ENCODE measurements at regions not wholly inside any gene's neighbourhood (a gene's known extent, or its start where the extent isn't known, plus 50 kb on each side); places are given as distances from the start of the nearest gene placed in this dataset.

DNA sequence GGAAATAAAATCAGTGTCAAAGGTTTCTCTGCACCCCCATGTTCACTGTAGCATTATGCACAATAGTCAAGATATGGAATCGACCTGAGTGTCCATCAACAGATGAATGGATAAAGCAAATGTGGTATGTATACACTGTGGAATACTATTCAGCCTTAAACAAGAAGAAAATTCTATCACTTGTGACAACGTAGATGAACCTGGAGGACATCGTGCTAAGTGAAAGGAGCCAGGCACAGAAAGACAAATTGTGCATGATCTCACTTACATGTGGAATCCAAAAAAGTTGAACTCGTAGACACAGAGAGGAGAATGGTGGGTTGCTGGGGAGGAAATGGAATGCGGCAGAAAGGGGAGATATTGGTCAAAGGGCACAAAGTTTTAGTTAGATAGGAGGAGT is 136.3 kb upstream of the ESR1 start:
- TF ChIP-seq RAD21 (IDR thresholded peaks at IDR 0.05; ENCODE audit: low read depth): no peak
- no peak for TF ChIP-seq CEBPB (IDR thresholded peaks at IDR 0.05)
- TF ChIP-seq NFIC (IDR thresholded peaks at IDR 0.05): no peak
- TF ChIP-seq TEAD4 (IDR thresholded peaks at IDR 0.05): no peak
- TF ChIP-seq, protein P1, sequence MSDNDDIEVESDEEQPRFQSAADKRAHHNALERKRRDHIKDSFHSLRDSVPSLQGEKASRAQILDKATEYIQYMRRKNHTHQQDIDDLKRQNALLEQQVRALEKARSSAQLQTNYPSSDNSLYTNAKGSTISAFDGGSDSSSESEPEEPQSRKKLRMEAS (IDR thresholded peaks at IDR 0.05): no peak
- no peak for TF ChIP-seq EP300 (IDR thresholded peaks at IDR 0.05; ENCODE audit: borderline replicate concordance)
- no peak for TF ChIP-seq FOXM1 (IDR thresholded peaks at IDR 0.05; ENCODE audit: borderline replicate concordance, low read depth)
- TF ChIP-seq YY1 (IDR thresholded peaks at IDR 0.05; ENCODE audit: low read depth): no peak
- TF ChIP-seq CREB1 (IDR thresholded peaks at IDR 0.05; ENCODE audit: low read depth): no peak
- TF ChIP-seq TAF1 (IDR thresholded peaks at IDR 0.05; ENCODE audit: low read depth): no peak
- no peak for TF ChIP-seq EGR1 (IDR thresholded peaks at IDR 0.05)
- TF ChIP-seq, protein P2, sequence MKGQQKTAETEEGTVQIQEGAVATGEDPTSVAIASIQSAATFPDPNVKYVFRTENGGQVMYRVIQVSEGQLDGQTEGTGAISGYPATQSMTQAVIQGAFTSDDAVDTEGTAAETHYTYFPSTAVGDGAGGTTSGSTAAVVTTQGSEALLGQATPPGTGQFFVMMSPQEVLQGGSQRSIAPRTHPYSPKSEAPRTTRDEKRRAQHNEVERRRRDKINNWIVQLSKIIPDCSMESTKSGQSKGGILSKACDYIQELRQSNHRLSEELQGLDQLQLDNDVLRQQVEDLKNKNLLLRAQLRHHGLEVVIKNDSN (IDR thresholded peaks at IDR 0.05): no peak
- no peak for TF ChIP-seq ZBTB7A (IDR thresholded peaks at IDR 0.05; ENCODE audit: low read depth)
- TF ChIP-seq, protein P3, sequence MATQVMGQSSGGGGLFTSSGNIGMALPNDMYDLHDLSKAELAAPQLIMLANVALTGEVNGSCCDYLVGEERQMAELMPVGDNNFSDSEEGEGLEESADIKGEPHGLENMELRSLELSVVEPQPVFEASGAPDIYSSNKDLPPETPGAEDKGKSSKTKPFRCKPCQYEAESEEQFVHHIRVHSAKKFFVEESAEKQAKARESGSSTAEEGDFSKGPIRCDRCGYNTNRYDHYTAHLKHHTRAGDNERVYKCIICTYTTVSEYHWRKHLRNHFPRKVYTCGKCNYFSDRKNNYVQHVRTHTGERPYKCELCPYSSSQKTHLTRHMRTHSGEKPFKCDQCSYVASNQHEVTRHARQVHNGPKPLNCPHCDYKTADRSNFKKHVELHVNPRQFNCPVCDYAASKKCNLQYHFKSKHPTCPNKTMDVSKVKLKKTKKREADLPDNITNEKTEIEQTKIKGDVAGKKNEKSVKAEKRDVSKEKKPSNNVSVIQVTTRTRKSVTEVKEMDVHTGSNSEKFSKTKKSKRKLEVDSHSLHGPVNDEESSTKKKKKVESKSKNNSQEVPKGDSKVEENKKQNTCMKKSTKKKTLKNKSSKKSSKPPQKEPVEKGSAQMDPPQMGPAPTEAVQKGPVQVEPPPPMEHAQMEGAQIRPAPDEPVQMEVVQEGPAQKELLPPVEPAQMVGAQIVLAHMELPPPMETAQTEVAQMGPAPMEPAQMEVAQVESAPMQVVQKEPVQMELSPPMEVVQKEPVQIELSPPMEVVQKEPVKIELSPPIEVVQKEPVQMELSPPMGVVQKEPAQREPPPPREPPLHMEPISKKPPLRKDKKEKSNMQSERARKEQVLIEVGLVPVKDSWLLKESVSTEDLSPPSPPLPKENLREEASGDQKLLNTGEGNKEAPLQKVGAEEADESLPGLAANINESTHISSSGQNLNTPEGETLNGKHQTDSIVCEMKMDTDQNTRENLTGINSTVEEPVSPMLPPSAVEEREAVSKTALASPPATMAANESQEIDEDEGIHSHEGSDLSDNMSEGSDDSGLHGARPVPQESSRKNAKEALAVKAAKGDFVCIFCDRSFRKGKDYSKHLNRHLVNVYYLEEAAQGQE (IDR thresholded peaks at IDR 0.05; ENCODE audit: low read depth): no peak

DNA sequence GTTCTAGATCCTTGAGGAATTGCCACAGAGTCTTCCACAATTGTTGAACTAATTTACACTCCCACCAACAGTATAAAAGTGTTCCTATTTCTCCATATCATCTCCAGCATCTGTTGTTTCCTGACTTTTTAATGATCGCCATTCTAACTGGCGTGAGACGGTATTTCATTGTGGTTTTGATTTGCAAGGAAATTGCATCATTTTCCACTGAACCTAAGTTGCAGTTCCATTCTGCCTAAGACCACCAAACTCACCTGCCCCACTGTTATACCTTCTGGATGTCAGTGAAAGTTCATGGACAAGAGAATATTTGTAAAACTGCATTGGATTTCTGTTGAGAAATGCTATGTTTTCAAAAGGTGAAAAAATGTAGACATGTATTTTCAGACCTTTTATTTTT is 132.9 kb upstream of the ESR1 start:
- no peak for TF ChIP-seq EGR1 (IDR thresholded peaks at IDR 0.05)
- TF ChIP-seq ZBTB7A (IDR thresholded peaks at IDR 0.05; ENCODE audit: low read depth): no peak
- no peak for TF ChIP-seq CEBPB (IDR thresholded peaks at IDR 0.05)
- no peak for TF ChIP-seq EP300 (IDR thresholded peaks at IDR 0.05; ENCODE audit: borderline replicate concordance)
- no peak for TF ChIP-seq NFIC (IDR thresholded peaks at IDR 0.05)
- no peak for TF ChIP-seq RAD21 (IDR thresholded peaks at IDR 0.05; ENCODE audit: low read depth)
- TF ChIP-seq TAF1 (IDR thresholded peaks at IDR 0.05; ENCODE audit: low read depth): no peak
- TF ChIP-seq, protein P3 (IDR thresholded peaks at IDR 0.05; ENCODE audit: low read depth): no peak
- TF ChIP-seq TCF12 (IDR thresholded peaks at IDR 0.05; ENCODE audit: low read depth): no peak
- no peak for TF ChIP-seq YY1 (IDR thresholded peaks at IDR 0.05; ENCODE audit: low read depth)
- TF ChIP-seq, protein P1 (IDR thresholded peaks at IDR 0.05): no peak
- TF ChIP-seq, protein P2 (IDR thresholded peaks at IDR 0.05): no peak
- no peak for TF ChIP-seq TEAD4 (IDR thresholded peaks at IDR 0.05)

DNA sequence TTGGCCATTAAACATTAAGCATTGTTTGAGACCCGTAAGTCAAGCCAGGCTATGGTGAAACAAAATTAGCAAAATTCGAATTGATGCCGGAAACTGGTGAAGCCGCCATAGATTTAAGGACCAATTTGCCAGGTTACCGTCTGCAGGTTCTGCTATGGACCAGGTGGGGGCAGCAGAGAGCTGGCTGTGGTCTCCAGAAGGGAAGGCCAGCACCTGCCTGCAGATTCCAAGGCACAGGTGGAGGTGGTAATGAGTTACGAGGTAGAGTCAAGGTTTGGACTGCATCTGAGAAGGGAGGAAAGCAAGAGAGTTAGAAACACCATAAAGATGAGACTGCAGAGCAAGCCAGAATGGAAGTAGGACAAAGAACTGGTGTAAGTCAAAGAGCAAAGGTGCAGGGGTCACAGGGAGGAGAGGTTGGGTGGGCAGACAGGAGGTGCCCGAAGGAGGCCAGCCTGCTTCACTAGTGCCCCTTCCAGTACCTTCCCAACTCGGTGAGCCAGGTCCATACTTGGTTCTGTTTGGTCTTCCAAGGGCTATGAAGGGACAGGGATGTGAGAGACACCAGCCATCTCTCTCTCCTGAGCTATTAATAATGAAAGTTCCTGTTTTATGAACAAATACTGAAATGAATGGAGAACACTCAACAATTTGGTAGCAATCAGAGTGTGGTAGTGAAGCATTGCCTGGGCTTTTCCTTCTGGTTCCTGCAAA is 131.6 kb upstream of the ESR1 start:
- TF ChIP-seq ZBTB7A (IDR thresholded peaks at IDR 0.05; ENCODE audit: low read depth): no peak
- peak; percentile 77 for TF ChIP-seq YY1 (IDR thresholded peaks at IDR 0.05; ENCODE audit: low read depth)
- TF ChIP-seq NFIC (IDR thresholded peaks at IDR 0.05): no peak
- TF ChIP-seq, protein P1 (IDR thresholded peaks at IDR 0.05): peak; percentile 78
- TF ChIP-seq TAF1 (IDR thresholded peaks at IDR 0.05; ENCODE audit: low read depth): no peak
- TF ChIP-seq EP300 (IDR thresholded peaks at IDR 0.05; ENCODE audit: borderline replicate concordance): no peak
- TF ChIP-seq TEAD4 (IDR thresholded peaks at IDR 0.05): peak; percentile 80
- TF ChIP-seq RAD21 (IDR thresholded peaks at IDR 0.05; ENCODE audit: low read depth): peak; percentile 99

DNA sequence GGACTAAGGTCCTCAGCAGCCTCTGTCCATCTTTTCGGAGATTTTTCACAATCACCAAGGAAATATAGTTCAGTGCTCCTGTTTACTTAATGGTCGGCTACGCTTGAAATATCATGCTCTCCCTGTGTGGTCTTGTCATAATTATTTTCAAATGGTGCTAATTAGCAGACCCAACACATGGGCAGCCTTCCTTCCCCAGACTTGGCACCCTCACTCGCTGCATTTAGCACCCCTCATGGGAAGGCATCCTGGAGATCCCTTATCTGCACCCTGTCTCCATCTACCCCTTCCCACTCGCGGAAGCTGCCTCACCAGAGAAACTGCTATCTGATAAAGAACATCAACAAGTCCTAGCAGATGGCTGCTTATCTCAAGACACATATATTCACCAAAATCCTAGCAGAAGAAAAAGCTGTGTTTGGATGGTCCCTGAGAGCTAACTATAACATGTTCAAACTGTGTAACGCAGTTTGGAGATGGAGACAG is 131.0 kb upstream of the ESR1 start:
- TF ChIP-seq, protein P1 (IDR thresholded peaks at IDR 0.05): 0 out of 2 replicates have a peak, but pooled peaks have one; percentile 16
- peak; percentile 79 for TF ChIP-seq EP300 (IDR thresholded peaks at IDR 0.05; ENCODE audit: borderline replicate concordance)
- TF ChIP-seq FOXM1 (IDR thresholded peaks at IDR 0.05; ENCODE audit: borderline replicate concordance, low read depth): 0 out of 2 replicates have a peak, but pooled peaks have one; percentile 37
- no peak for TF ChIP-seq ZBTB7A (IDR thresholded peaks at IDR 0.05; ENCODE audit: low read depth)
- TF ChIP-seq, protein P3 (IDR thresholded peaks at IDR 0.05; ENCODE audit: low read depth): no peak
- TF ChIP-seq TAF1 (IDR thresholded peaks at IDR 0.05; ENCODE audit: low read depth): no peak
- peak; percentile 80; the same call in 1 of the 2 replicates for TF ChIP-seq TCF12 (IDR thresholded peaks at IDR 0.05; ENCODE audit: low read depth)
- TF ChIP-seq NFIC (IDR thresholded peaks at IDR 0.05): peak; percentile 32; the same call in 1 of the 2 replicates
- no peak for TF ChIP-seq CEBPB (IDR thresholded peaks at IDR 0.05)

Data from Ishikawa (cell line).